HEK293 (cell line): ENCODE measurements at regions not wholly inside any gene's neighbourhood (a gene's known extent, or its start where the extent isn't known, plus 50 kb on each side); places are given as distances from the start of the nearest gene placed in this dataset.

Source experiments
- CTCF ChIA-PET: fragments of 350-600 bp; formaldehyde crosslinking; extraction: SDS; loops from one replicate; lab custom pipeline; 2021; ENCODE audit warnings: antibody characterized with exemption; lab: Yijun Ruan, JAX
- POLR2A ChIA-PET: fragments of 300-600 bp; formaldehyde crosslinking; extraction: SDS; loops from one replicate; lab custom pipeline; 2020; ENCODE audit warnings: antibody characterized with exemption, inconsistent platforms; lab: Yijun Ruan, JAX
- H3K27ac ChIP-seq: fragments of 200-500 bp; sonication (Bioruptor generic); 2 replicates; pipeline ENCODE4 v1.5.1; 2014; ENCODE audit warnings: low read depth, low read length, control low read depth, inconsistent platforms; ENCODE audit errors: extremely low read depth
- H3K36me3 ChIP-seq, 2 experiments: fragments of 200-500 bp in 1 of 2; sonication (Bioruptor generic) in 1 of 2; 1 replicate in 1 of 2; 2 replicates in 1 of 2; pipeline ENCODE4 v1.5.1; 2014 to 2017; ENCODE audit warnings: inconsistent platforms in 2 of 2, low read length in 2 of 2; ENCODE audit not compliant: control insufficient read depth in 2 of 2, insufficient read depth in 1 of 2
- H3K4me1 ChIP-seq: fragments of 200-500 bp; sonication (Bioruptor generic); 2 replicates; pipeline ENCODE4 v1.5.1; 2014; ENCODE audit warnings: mild to moderate bottlenecking, low read length, inconsistent platforms; ENCODE audit not compliant: control insufficient read depth, insufficient read depth
- H3K4me3 ChIP-seq: 2 replicates; pipeline ENCODE4 v1.5.1; 2011; ENCODE audit warnings: low read depth, mild to moderate bottlenecking, control low read depth, low read length, moderate library complexity
- H3K9me3 ChIP-seq: fragments of 200-500 bp; sonication (Bioruptor generic); 2 replicates; pipeline ENCODE4 v1.5.1; 2014; ENCODE audit warnings: low read depth, low read length, inconsistent platforms; ENCODE audit not compliant: control insufficient read depth, insufficient read depth
- ATF2 ChIP-seq: fragments of 450-650 bp; formaldehyde crosslinking; IDR thresholded peaks from 2 replicates; pipeline ENCODE4 v1.5.1; 2016; ENCODE audit warnings: missing biosample characterization, missing genetic modification characterization, low read depth
- FEZF1 ChIP-seq: fragments of 450-650 bp; formaldehyde crosslinking; IDR thresholded peaks from 2 replicates; pipeline ENCODE4 v1.5.1; 2016; ENCODE audit warnings: missing biosample characterization, missing genetic modification characterization
- GFI1B ChIP-seq: fragments of 450-650 bp; formaldehyde crosslinking; IDR thresholded peaks from 2 replicates; pipeline ENCODE4 v1.5.1; 2016; ENCODE audit warnings: missing biosample characterization, missing genetic modification characterization
- GLIS1 ChIP-seq: fragments of 450-650 bp; formaldehyde crosslinking; IDR thresholded peaks from 2 replicates; pipeline ENCODE4 v1.5.1; 2016; ENCODE audit warnings: missing biosample characterization, missing genetic modification characterization
- HIC1 ChIP-seq: fragments of 450-650 bp; formaldehyde crosslinking; IDR thresholded peaks from 2 replicates; pipeline ENCODE4 v1.5.1; 2016; ENCODE audit warnings: missing biosample characterization, missing genetic modification characterization
- HOXD13 ChIP-seq: sonication (generic); formaldehyde crosslinking; IDR thresholded peaks from 2 replicates; pipeline ENCODE4 v1.8.0; 2022; ENCODE audit warnings: missing genetic modification reagents, borderline replicate concordance
- MEIS1 ChIP-seq: sonication (generic); formaldehyde crosslinking; IDR thresholded peaks from 2 replicates; pipeline ENCODE4 v1.8.1; 2022; ENCODE audit warnings: missing genetic modification reagents, mild to moderate bottlenecking, borderline replicate concordance
- OSR2 ChIP-seq: fragments of 450-650 bp; formaldehyde crosslinking; IDR thresholded peaks from 2 replicates; pipeline ENCODE4 v1.5.1; 2016; ENCODE audit warnings: missing biosample characterization, missing genetic modification characterization
- PRDM6 ChIP-seq: fragments of 450-650 bp; formaldehyde crosslinking; IDR thresholded peaks from 2 replicates; pipeline ENCODE4 v1.5.1; 2017; ENCODE audit warnings: missing biosample characterization, missing genetic modification characterization
- SP7 ChIP-seq: fragments of 450-650 bp; formaldehyde crosslinking; IDR thresholded peaks from 2 replicates; pipeline ENCODE4 v1.5.1; 2016; ENCODE audit warnings: missing biosample characterization, missing genetic modification characterization
- ZBTB17 ChIP-seq: fragments of 450-650 bp; formaldehyde crosslinking; IDR thresholded peaks from 2 replicates; pipeline ENCODE4 v1.5.1; 2016; ENCODE audit warnings: missing biosample characterization, missing genetic modification characterization
- ZBTB21 ChIP-seq: fragments of 450-650 bp; formaldehyde crosslinking; IDR thresholded peaks from 2 replicates; pipeline ENCODE4 v1.5.1; 2017; ENCODE audit warnings: missing biosample characterization, missing genetic modification characterization
- ZBTB49 ChIP-seq: fragments of 450-650 bp; formaldehyde crosslinking; IDR thresholded peaks from 2 replicates; pipeline ENCODE4 v1.5.1; 2016; ENCODE audit warnings: missing biosample characterization, missing genetic modification characterization, low read depth
- ZFP3 ChIP-seq: fragments of 450-650 bp; formaldehyde crosslinking; IDR thresholded peaks from 2 replicates; pipeline ENCODE4 v1.5.1; 2016; ENCODE audit warnings: low read depth, missing biosample characterization, missing genetic modification characterization
- ZNF114 ChIP-seq: fragments of 450-650 bp; formaldehyde crosslinking; IDR thresholded peaks from 2 replicates; pipeline ENCODE4 v1.5.0; 2017; ENCODE audit warnings: missing biosample characterization, missing genetic modification characterization
- ZNF16 ChIP-seq: fragments of 450-650 bp; formaldehyde crosslinking; IDR thresholded peaks from 2 replicates; pipeline ENCODE4 v1.5.1; 2016; ENCODE audit warnings: low read depth, missing biosample characterization, missing genetic modification characterization
- ZNF366 ChIP-seq: fragments of 450-650 bp; formaldehyde crosslinking; conservative IDR thresholded peaks from 2 replicates; pipeline ENCODE4 v1.5.1; 2016; ENCODE audit warnings: missing biosample characterization, missing genetic modification characterization
- ZNF558 ChIP-seq: fragments of 450-650 bp; formaldehyde crosslinking; IDR thresholded peaks from 2 replicates; pipeline ENCODE4 v1.5.1; 2016; ENCODE audit warnings: missing biosample characterization, missing genetic modification characterization
- ZNF629 ChIP-seq: fragments of 450-650 bp; formaldehyde crosslinking; IDR thresholded peaks from 2 replicates; pipeline ENCODE4 v1.5.1; 2017; ENCODE audit warnings: missing biosample characterization, missing genetic modification characterization
- ZNF692 ChIP-seq: fragments of 450-650 bp; formaldehyde crosslinking; IDR thresholded peaks from 2 replicates; pipeline ENCODE4 v1.5.1; 2016; ENCODE audit warnings: missing biosample characterization, missing genetic modification characterization
- ZNF843 ChIP-seq: fragments of 450-650 bp; formaldehyde crosslinking; IDR thresholded peaks from 2 replicates; pipeline ENCODE4 v1.5.1; 2016; ENCODE audit warnings: missing biosample characterization, missing genetic modification characterization
- ZSCAN16 ChIP-seq: fragments of 450-650 bp; formaldehyde crosslinking; IDR thresholded peaks from 2 replicates; pipeline ENCODE4 v1.5.1; 2016; ENCODE audit warnings: missing biosample characterization, missing genetic modification characterization
- ZXDB ChIP-seq: fragments of 450-650 bp; formaldehyde crosslinking; IDR thresholded peaks from 2 replicates; pipeline ENCODE4 v1.5.1; 2016; ENCODE audit warnings: missing biosample characterization, missing genetic modification characterization

- H3K9me3 ChIP-seq: no peaks in the 10 kb centered on the region
- TF ChIP-seq ZNF114 (tag by site-specific recombination): no peak
- H3K4me3 ChIP-seq: no peak overlapping the region
- POLR2A ChIA-PET: interaction anchor here (1.5 kb wide), 1 partner anchor 12 kb away, joined by 3 read pairs; no protein-coding TSS in a partner anchor
- H3K4me1 ChIP-seq: peaks cover 6% of the 10 kb centered on the region; the same call in 1 of the 2 replicates
- CTCF ChIA-PET: interaction anchor here (0.7 to 1.3 kb wide), 2 partner anchors 16 to 114 kb away, joined by 3 to 4 read pairs; no protein-coding TSS in a partner anchor
- no peak overlapping the region for H3K27ac ChIP-seq
- no peaks in the 10 kb centered on the region for H3K36me3 ChIP-seq
These were observed 51.8 kb upstream of the STK38L start for GRCh38 chr12:27192118-27192802.

GRCh38 chr12:27193106-27193505 is 51.0 kb upstream of the STK38L start:
- no peak overlapping the region for H3K27ac ChIP-seq
- peaks cover 6% of the 10 kb centered on the region; the same call in 1 of the 2 replicates for H3K4me1 ChIP-seq
- H3K4me3 ChIP-seq: no peak overlapping the region
- CTCF ChIA-PET: no interaction called here
- POLR2A ChIA-PET: interaction anchor here (1.4 to 1.7 kb wide), 4 partner anchors 12 to 16 kb away, joined by 3 to 4 read pairs (median 4); no protein-coding TSS in a partner anchor
- no peaks in the 10 kb centered on the region for H3K9me3 ChIP-seq
- no peaks in the 10 kb centered on the region for H3K36me3 ChIP-seq
- TF ChIP-seq GLIS1 (tag by site-specific recombination): peak; percentile 29; the same call in 1 of the 2 replicates
- no peak for TF ChIP-seq ZSCAN16
- TF ChIP-seq ZBTB17 (tag by site-specific recombination): peak; percentile 38; the same call in 1 of the 2 replicates
- TF ChIP-seq ATF2 (tag by site-specific recombination): peak; percentile 93
- TF ChIP-seq PRDM6 (tag by site-specific recombination): peak; percentile 91
- no peak for TF ChIP-seq ZBTB49 (tag by site-specific recombination)
- TF ChIP-seq ZXDB (tag by site-specific recombination): peak; percentile 49; the same call in 1 of the 2 replicates
- TF ChIP-seq ZNF629 (tag by site-specific recombination): peak; percentile 85
- TF ChIP-seq ZFP3 (tag by site-specific recombination): no peak
- TF ChIP-seq FEZF1: peak; percentile 83
- TF ChIP-seq ZNF558 (tag by site-specific recombination): no peak
- TF ChIP-seq HOXD13 (CRISPR knock-in tag): peak; percentile 37; the same call in 1 of the 2 replicates
- TF ChIP-seq OSR2 (tag by site-specific recombination): peak; percentile 20; the same call in 1 of the 2 replicates
- TF ChIP-seq SP7 (tag by site-specific recombination): peak; percentile 55; the same call in 1 of the 2 replicates
- TF ChIP-seq ZNF16 (tag by site-specific recombination): no peak
- peak; percentile 72 for TF ChIP-seq ZNF843
- TF ChIP-seq ZBTB21 (tag by site-specific recombination): peak; percentile 72; the same call in 1 of the 2 replicates
- 0 out of 2 replicates have a peak, but pooled peaks have one; percentile 14 for TF ChIP-seq HIC1 (tag by site-specific recombination)
- TF ChIP-seq ZNF692 (tag by site-specific recombination): peak; percentile 47; the same call in 1 of the 2 replicates
- TF ChIP-seq GFI1B (tag by site-specific recombination): 0 out of 2 replicates have a peak, but pooled peaks have one; percentile 73
- 0 out of 2 replicates have a peak, but pooled peaks have one; percentile 9 for TF ChIP-seq MEIS1 (CRISPR knock-in tag)
- peak; percentile 38 for TF ChIP-seq ZNF366 (tag by site-specific recombination)
